GM10266 (cell line): ENCODE measurements at regions not wholly inside any gene's neighbourhood (a gene's known extent, or its start where the extent isn't known, plus 50 kb on each side); places are given as distances from the start of the nearest gene placed in this dataset.

Experiments used
- DNase-seq: peaks from one replicate; pipeline ENCODE4 v3.0.0; 2012; ENCODE audit errors: extremely low spot score
- TF ChIP-seq, protein P1 (sequence below): IDR thresholded peaks from 2 replicates; pipeline ENCODE4 v1.5.1; 2012; ENCODE audit warnings: mild to moderate bottlenecking, low read depth; ENCODE audit not compliant: control insufficient read depth, insufficient read depth; ENCODE audit errors: missing control alignments

DNA sequence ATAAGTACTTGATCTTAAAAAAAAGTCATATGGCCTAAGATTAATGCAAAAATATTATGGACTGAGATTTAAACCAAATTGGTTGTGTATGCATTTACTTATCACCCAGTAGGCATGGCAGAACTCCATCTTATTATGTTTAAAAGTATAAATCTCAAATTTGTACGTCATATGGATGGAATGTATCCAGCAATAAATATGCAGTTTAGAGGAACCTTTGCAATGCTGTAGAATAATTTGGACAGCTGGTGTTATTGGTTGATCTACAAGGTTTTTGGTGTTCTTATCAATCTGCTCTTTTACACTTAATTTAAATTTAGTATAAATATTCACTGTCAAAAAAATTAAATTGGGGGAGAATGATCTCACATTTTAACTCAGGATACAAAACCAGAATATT lies 640.2 kb downstream of the SATB2 start:
- TF ChIP-seq, protein P1, sequence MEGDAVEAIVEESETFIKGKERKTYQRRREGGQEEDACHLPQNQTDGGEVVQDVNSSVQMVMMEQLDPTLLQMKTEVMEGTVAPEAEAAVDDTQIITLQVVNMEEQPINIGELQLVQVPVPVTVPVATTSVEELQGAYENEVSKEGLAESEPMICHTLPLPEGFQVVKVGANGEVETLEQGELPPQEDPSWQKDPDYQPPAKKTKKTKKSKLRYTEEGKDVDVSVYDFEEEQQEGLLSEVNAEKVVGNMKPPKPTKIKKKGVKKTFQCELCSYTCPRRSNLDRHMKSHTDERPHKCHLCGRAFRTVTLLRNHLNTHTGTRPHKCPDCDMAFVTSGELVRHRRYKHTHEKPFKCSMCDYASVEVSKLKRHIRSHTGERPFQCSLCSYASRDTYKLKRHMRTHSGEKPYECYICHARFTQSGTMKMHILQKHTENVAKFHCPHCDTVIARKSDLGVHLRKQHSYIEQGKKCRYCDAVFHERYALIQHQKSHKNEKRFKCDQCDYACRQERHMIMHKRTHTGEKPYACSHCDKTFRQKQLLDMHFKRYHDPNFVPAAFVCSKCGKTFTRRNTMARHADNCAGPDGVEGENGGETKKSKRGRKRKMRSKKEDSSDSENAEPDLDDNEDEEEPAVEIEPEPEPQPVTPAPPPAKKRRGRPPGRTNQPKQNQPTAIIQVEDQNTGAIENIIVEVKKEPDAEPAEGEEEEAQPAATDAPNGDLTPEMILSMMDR = no peak
- no peak for DNase-seq

DNA sequence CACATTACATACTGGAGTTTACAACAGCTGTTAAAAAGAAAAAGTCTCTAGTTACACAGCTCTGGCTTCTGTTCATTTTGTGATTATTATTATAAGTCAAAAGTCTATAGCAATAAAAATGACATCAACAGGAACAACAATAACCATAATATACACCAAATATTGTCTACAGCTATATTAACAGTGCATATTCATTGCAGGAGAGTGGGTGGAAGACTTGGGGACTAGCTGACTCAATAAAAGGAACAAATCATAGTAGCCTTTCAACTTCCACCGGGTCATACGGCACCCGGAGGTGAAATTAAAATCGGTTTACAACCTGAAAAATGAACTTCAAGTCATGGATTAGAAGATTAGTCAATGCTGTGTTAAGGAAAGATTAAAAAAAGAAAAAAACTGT lies 642.1 kb downstream of the SATB2 start:
- DNase-seq = no peak
- TF ChIP-seq, protein P1 = no peak

- DNase-seq = no peak
- TF ChIP-seq, protein P1 = no peak
Observed at GRCh38 chr2:198811198-198811597, 646.5 kb downstream of the SATB2 start.

GRCh38 chr2:198809976-198810375 lies 647.8 kb downstream of the SATB2 start:
- DNase-seq = no peak
- TF ChIP-seq, protein P1 = no peak

GRCh38 chr2:198807131-198807530 lies 650.6 kb downstream of the SATB2 start:
- TF ChIP-seq, protein P1 = no peak
- DNase-seq = no peak

DNA sequence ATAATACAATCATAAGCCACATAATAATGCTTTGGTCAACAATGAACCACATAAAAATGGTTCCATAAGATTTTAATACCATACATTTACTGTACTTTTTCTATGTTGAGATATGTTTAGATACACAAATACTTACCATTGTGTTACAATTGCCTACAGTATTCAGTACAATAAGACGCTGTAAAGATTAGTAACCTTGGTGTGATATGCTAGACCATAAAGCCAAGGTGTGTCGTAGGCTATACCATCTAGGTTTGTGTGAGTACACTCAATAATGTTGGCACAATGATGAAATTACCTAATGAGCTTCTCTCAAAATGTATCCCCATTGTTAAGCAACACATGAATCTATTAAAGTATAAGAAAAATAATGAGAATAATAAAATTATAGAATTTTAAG lies 662.3 kb downstream of the SATB2 start:
- TF ChIP-seq, protein P1 = no peak
- DNase-seq = no peak

DNA sequence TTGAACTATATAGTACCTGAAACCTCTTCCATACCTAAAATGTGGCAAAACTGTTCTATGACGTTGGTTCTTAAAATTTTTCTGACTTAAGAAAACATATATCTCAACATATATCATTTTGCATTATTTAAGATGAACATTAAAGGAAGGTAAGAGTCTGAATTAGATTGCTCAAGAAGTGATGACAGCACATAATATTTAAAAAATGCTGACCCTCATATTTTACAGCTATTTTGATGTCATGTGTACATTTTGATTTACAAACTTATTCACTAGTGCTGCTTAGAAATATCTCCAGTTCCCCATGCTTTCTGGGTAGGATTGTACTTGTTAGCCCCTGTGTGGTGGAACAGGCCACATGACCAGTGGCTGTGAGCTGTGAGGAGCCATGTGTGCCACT lies 666.1 kb downstream of the SATB2 start:
- DNase-seq = no peak
- TF ChIP-seq, protein P1 = no peak

DNA sequence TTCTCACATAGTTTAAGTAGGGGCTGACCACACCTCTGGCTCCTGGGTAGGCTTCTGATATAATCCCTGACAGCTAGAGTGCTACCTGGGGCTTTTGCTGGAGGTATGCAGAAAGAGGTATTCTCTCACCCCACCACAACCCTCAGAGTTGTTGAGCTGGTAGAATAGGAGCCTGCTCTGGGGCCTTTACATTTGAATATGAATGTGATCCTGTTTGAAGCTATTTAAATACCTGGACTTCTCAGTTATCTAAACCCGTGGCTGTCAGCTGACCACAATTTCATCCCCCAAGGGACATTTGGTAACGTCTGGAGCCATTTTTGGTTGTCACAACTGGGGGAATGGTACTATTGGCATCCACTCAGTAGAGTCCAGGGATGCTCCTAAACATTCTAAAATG lies 669.1 kb downstream of the SATB2 start:
- no peak for DNase-seq
- TF ChIP-seq, protein P1 = no peak
